ENCODE measurements at regions not wholly inside any gene's neighbourhood (a gene's known extent, or its start where the extent isn't known, plus 50 kb on each side); places are given as distances from the start of the nearest gene placed in this dataset.

GRCh38 chr12:71349950-71350349 is 89.6 kb upstream of the LGR5 start:
- H3K4me3 ChIP-seq (replicated peaks; ENCODE audit: insufficient read depth, low read length), result no peak overlapping the region
- no peaks in the 10 kb centered on the region for H3K27me3 ChIP-seq (ENCODE audit: insufficient read depth, poor library complexity, severe bottlenecking)
- no peak for TF ChIP-seq POLR2AphosphoS5 (IDR thresholded peaks at IDR 0.05; ENCODE audit: low read depth)
- no peak for TF ChIP-seq GABPA (IDR thresholded peaks at IDR 0.05; ENCODE audit: low read depth)
- no peak for TF ChIP-seq SPI1 (IDR thresholded peaks at IDR 0.05; ENCODE audit: borderline replicate concordance, low read depth)
- TF ChIP-seq REST (IDR thresholded peaks at IDR 0.05; ENCODE audit: insufficient replicate concordance, low read depth), result no peak
- TF ChIP-seq CTCF (IDR thresholded peaks at IDR 0.05; ENCODE audit: insufficient read depth, low read length), result no peak
- H3K27ac ChIP-seq (replicated peaks), result no peak overlapping the region
- no peak for DNase-seq (ENCODE audit: low read depth in 1 of 2, low spot score in 1 of 2)

- H3K4me3 ChIP-seq (replicated peaks; ENCODE audit: insufficient read depth, low read length), result no peak overlapping the region
- TF ChIP-seq POLR2AphosphoS5 (IDR thresholded peaks at IDR 0.05; ENCODE audit: low read depth), result no peak
- TF ChIP-seq CTCF (IDR thresholded peaks at IDR 0.05; ENCODE audit: insufficient read depth, low read length), result no peak
- TF ChIP-seq REST (IDR thresholded peaks at IDR 0.05; ENCODE audit: insufficient replicate concordance, low read depth), result no peak
- no peak for TF ChIP-seq SPI1 (IDR thresholded peaks at IDR 0.05; ENCODE audit: borderline replicate concordance, low read depth)
- no peak for TF ChIP-seq GABPA (IDR thresholded peaks at IDR 0.05; ENCODE audit: low read depth)
- no peak overlapping the region for H3K27ac ChIP-seq (replicated peaks)
- DNase-seq (ENCODE audit: low read depth in 1 of 2, low spot score in 1 of 2), result no peak
- no peaks in the 10 kb centered on the region for H3K27me3 ChIP-seq (ENCODE audit: insufficient read depth, poor library complexity, severe bottlenecking)
These were observed 100.7 kb upstream of the LGR5 start for GRCh38 chr12:71338933-71339332.

- DNase-seq (ENCODE audit: low read depth in 1 of 2, low spot score in 1 of 2), result no peak
- Histone ChIP-seq H3K27ac (replicated peaks) (no peak overlapping the region), H3K4me3 (replicated peaks; ENCODE audit: insufficient read depth, low read length) (no peak overlapping the region), H3K27me3 (ENCODE audit: insufficient read depth, poor library complexity, severe bottlenecking) (no peaks in the 10 kb centered on the region)
- TF ChIP-seq REST (IDR thresholded peaks at IDR 0.05; ENCODE audit: insufficient replicate concordance, low read depth) (no peak), CTCF (IDR thresholded peaks at IDR 0.05; ENCODE audit: insufficient read depth, low read length) (no peak), POLR2AphosphoS5 (IDR thresholded peaks at IDR 0.05; ENCODE audit: low read depth) (no peak), SPI1 (IDR thresholded peaks at IDR 0.05; ENCODE audit: borderline replicate concordance, low read depth) (no peak), GABPA (IDR thresholded peaks at IDR 0.05; ENCODE audit: low read depth) (no peak)
These were observed 103.7 kb upstream of the LGR5 start for GRCh38 chr12:71335963-71336257.
